ENCODE measurements at regions not wholly inside any gene's neighbourhood (a gene's known extent, or its start where the extent isn't known, plus 50 kb on each side); places are given as distances from the start of the nearest gene placed in this dataset.

DNA sequence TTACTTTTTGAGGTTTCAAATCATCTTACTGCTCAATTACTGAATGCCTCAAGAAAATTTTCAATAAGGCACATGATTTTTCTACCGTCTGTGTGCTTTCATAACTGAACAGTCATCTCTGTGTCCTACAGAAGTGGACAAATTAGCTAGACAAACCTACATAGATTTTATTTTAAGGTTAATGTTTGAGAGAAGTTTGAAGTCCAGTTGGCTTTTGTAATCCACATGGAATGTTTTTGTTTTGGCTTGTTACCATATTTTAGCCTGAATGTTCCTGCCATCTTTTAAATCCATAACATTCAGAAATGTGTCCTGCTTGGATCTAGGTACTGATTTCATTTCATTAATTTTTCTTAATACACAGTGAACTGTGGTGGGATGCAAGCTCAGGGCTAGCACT lies 730.1 kb downstream of the IGSF11 start:
- WGBS, 3 donors: 42 to 82% (median 48%) methylated on average over 1 of the region's 1 CpG
- DNase-seq (no peak), ATAC-seq (no peak)
- no peak overlapping the region for H3K27ac ChIP-seq
- H3K27me3 ChIP-seq (ENCODE audit: insufficient read depth in 3 of 3, low read length in 2 of 3): no peaks in the 10 kb centered on the region
- no peak overlapping the region for H3K4me3 ChIP-seq
- intact Hi-C loops (cut with DNase I): no loop called here
- no peaks in the 10 kb centered on the region for H3K36me3 ChIP-seq (ENCODE audit: insufficient read depth in 1 of 2, low read depth in 1 of 2)
- TF ChIP-seq, protein P1, sequence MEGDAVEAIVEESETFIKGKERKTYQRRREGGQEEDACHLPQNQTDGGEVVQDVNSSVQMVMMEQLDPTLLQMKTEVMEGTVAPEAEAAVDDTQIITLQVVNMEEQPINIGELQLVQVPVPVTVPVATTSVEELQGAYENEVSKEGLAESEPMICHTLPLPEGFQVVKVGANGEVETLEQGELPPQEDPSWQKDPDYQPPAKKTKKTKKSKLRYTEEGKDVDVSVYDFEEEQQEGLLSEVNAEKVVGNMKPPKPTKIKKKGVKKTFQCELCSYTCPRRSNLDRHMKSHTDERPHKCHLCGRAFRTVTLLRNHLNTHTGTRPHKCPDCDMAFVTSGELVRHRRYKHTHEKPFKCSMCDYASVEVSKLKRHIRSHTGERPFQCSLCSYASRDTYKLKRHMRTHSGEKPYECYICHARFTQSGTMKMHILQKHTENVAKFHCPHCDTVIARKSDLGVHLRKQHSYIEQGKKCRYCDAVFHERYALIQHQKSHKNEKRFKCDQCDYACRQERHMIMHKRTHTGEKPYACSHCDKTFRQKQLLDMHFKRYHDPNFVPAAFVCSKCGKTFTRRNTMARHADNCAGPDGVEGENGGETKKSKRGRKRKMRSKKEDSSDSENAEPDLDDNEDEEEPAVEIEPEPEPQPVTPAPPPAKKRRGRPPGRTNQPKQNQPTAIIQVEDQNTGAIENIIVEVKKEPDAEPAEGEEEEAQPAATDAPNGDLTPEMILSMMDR (IDR thresholded peaks at IDR 0.05): no peak
- no peaks in the 10 kb centered on the region for H3K4me1 ChIP-seq
- no peaks in the 10 kb centered on the region for H3K9me3 ChIP-seq

DNA sequence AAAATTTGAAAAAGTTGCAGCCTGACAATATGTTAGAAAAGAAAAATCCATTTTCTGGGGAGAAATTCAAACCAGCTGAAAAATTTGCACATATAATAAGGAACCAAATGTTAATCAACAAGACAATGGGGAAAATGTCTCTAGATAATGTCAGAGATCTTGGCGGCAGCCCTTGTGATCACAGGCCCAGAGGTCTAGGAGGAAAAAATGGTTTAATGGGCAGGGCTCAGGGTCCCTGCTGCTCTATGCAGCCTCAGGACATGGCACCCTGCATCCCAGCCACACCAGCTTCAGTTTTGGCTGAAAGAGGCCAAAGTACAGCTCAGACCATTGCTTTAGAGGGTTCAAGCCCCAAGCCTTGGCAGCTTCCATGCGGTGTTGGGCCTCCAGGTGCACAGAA lies 701.9 kb downstream of the IGSF11 start:
- Histone ChIP-seq H3K4me1 (no peaks in the 10 kb centered on the region), H3K4me3 (no peak overlapping the region), H3K36me3 (ENCODE audit: insufficient read depth in 1 of 2, low read depth in 1 of 2) (no peaks in the 10 kb centered on the region), H3K27me3 (ENCODE audit: insufficient read depth in 3 of 3, low read length in 2 of 3) (no peaks in the 10 kb centered on the region), H3K27ac (no peak overlapping the region), H3K9me3 (no peaks in the 10 kb centered on the region)
- DNase-seq: no peak
- TF ChIP-seq, protein P1 (IDR thresholded peaks at IDR 0.05): no peak
- no peak for ATAC-seq
- intact Hi-C loops (cut with DNase I): no loop called here
- 91 to 93% (median 92%) methylated on average over 2 of the region's 2 CpGs for WGBS, 3 donors

DNA sequence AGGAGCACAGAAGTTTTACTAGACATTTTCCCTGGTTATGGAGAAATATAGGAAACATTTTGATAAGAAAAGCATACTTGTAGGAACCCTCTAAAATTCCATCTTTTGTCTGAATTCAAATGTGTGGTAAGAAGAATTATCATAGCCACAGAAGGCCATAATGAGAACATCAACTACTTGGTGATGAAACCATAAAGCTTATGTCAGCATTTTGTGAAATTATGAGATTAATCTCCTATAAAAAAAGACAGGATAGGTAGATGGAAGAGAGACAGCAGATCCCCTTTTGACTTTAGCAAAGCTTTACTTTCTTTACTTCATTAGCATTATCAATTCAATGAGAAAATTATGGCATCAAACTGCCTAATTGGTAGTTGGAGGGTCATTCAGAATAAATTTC lies 697.0 kb downstream of the IGSF11 start:
- no peaks in the 10 kb centered on the region for H3K36me3 ChIP-seq (ENCODE audit: insufficient read depth in 1 of 2, low read depth in 1 of 2)
- intact Hi-C loops (cut with DNase I): no loop called here
- no peaks in the 10 kb centered on the region for H3K9me3 ChIP-seq
- ATAC-seq (no peak), DNase-seq (no peak)
- TF ChIP-seq, protein P1 (IDR thresholded peaks at IDR 0.05): no peak
- H3K4me1 ChIP-seq: no peaks in the 10 kb centered on the region
- H3K4me3 ChIP-seq: no peak overlapping the region
- H3K27me3 ChIP-seq (ENCODE audit: insufficient read depth in 3 of 3, low read length in 2 of 3): no peaks in the 10 kb centered on the region
- no peak overlapping the region for H3K27ac ChIP-seq

DNA sequence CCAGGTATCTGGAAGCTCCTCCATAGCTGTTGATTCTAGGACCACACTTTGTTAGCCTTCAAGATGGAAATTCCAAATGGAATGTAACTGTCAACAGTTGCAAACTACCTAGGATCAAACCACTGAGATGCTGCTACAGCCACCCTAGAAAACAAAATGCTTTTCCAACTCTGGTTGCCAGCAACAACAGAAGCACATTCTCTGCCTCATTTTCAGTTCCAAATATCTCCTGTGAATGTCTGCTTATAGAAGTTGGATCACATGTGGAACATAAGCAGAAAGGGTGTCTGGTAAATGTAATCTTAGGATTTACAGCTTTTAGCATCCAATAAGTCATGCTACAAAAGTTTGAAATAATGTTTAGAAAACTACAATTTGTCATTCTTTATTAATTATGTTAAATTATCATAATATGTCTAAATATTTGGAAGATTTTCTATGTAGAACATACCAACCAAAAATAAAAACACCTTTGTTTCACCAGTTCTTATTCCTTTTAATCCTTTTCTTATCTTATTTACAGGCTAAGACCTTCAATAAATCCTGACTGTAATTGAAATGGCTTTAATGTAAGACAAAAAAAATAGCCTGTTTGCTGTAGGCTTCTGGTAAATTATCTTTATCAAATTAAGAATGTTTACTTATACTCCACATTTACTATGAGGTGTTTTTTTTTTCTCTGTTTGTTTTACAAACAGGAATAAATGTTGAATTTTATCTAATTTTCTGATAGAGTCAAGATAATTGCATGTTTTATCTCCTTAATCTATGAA lies 687.1 kb downstream of the IGSF11 start:
- ATAC-seq (no peak), DNase-seq (no peak)
- Histone ChIP-seq H3K27ac (no peak overlapping the region), H3K9me3 (no peaks in the 10 kb centered on the region), H3K36me3 (ENCODE audit: insufficient read depth in 1 of 2, low read depth in 1 of 2) (no peaks in the 10 kb centered on the region), H3K27me3 (ENCODE audit: insufficient read depth in 3 of 3, low read length in 2 of 3) (no peaks in the 10 kb centered on the region), H3K4me1 (no peaks in the 10 kb centered on the region), H3K4me3 (no peak overlapping the region)
- intact Hi-C loops (cut with DNase I): no loop called here
- TF ChIP-seq, protein P1 (IDR thresholded peaks at IDR 0.05): no peak

DNA sequence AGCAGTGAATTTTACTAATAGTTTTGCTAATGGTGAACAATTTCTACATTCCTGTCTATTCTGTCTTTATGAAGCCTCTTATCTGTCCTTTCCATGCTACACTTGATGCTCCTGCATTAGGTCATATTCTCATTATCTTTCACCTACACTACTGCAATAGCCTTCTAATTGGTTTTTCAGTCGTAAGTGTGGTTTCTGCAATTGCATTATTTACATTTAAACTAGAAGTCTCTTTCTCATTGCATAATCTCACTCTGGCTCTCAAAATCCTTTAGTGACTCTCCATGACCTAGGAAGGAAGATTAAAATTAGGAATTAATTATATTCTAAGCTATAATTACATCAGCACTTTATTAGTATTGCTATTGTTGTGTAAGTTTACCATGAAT lies 686.5 kb downstream of the IGSF11 start:
- TF ChIP-seq, protein P1 (IDR thresholded peaks at IDR 0.05): no peak
- Histone ChIP-seq H3K27me3 (ENCODE audit: insufficient read depth in 3 of 3, low read length in 2 of 3) (no peaks in the 10 kb centered on the region), H3K27ac (no peak overlapping the region), H3K4me1 (no peaks in the 10 kb centered on the region), H3K9me3 (no peaks in the 10 kb centered on the region), H3K4me3 (no peak overlapping the region), H3K36me3 (ENCODE audit: insufficient read depth in 1 of 2, low read depth in 1 of 2) (no peaks in the 10 kb centered on the region)
- WGBS, 3 donors: 68 to 81% (median 76%) methylated on average over 1 of the region's 1 CpG
- intact Hi-C loops (cut with DNase I): no loop called here
- ATAC-seq (no peak), DNase-seq (no peak)
